HL-60 (cell line): ENCODE measurements at regions not wholly inside any gene's neighbourhood (a gene's known extent, or its start where the extent isn't known, plus 50 kb on each side); places are given as distances from the start of the nearest gene placed in this dataset.
"Not testable (repeated sequence)": the region's sequence is repeated elsewhere in the genome, so short reads cannot be mapped to it uniquely, and the experiment has no call there.

Source experiments
- CTCF ChIP-seq: IDR thresholded peaks from one replicate; pipeline ENCODE4 v1.5.1; 2011; ENCODE audit warnings: low read length, control low read depth, inconsistent platforms; ENCODE audit not compliant: insufficient read depth
- GABPA ChIP-seq: IDR thresholded peaks from 2 replicates; pipeline ENCODE4 v1.6.1; 2012; ENCODE audit warnings: low read depth
- POLR2AphosphoS5 ChIP-seq: IDR thresholded peaks from 2 replicates; pipeline ENCODE4 v1.6.1; 2012; ENCODE audit warnings: low read depth
- TF ChIP-seq, protein P1 (sequence below): IDR thresholded peaks from 2 replicates; pipeline ENCODE4 v1.6.1; 2012; ENCODE audit warnings: low read depth; ENCODE audit not compliant: insufficient replicate concordance

DNA sequence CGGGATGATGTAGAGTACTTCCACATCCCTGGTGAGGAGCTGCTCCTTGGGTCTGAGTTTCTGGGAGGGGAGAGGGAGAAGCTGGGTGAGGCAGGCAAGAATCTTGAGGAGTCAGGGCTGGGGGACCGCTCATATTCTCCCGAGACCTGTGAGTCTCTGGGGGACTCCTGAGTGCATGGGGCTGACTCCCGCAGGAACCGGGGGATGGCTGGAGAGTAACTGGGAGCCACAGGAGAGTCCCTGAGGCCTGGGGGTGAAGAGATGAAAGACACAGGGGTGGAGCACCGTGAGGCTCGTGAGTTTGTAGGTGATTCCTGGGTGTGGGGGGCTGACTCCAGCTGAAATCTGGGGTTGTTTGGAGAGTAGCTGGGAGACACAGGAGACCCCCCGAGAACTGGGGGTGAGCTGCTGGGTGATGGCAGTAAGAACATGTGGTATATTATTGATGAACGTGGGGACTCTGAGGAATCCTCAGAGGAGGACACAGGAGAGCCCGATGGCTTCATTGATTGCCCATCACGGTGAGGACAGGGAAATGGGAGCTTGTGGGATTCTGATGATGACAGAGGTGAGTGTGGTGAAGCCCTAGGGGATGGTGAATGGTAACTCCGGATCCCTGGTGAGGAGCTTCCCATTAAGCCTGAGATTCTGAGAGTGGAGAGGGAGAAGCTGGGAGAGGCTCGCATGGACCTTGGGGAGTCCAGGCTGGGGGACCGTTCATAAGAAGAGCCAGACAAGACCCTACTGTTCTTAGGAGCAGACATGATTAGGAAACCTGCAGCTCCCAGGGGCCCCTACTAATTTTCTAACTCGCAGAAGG is 301.1 kb downstream of the CWH43 start:
- not testable (repeated sequence) for TF ChIP-seq CTCF, POLR2AphosphoS5, GABPA
- TF ChIP-seq, protein P1, sequence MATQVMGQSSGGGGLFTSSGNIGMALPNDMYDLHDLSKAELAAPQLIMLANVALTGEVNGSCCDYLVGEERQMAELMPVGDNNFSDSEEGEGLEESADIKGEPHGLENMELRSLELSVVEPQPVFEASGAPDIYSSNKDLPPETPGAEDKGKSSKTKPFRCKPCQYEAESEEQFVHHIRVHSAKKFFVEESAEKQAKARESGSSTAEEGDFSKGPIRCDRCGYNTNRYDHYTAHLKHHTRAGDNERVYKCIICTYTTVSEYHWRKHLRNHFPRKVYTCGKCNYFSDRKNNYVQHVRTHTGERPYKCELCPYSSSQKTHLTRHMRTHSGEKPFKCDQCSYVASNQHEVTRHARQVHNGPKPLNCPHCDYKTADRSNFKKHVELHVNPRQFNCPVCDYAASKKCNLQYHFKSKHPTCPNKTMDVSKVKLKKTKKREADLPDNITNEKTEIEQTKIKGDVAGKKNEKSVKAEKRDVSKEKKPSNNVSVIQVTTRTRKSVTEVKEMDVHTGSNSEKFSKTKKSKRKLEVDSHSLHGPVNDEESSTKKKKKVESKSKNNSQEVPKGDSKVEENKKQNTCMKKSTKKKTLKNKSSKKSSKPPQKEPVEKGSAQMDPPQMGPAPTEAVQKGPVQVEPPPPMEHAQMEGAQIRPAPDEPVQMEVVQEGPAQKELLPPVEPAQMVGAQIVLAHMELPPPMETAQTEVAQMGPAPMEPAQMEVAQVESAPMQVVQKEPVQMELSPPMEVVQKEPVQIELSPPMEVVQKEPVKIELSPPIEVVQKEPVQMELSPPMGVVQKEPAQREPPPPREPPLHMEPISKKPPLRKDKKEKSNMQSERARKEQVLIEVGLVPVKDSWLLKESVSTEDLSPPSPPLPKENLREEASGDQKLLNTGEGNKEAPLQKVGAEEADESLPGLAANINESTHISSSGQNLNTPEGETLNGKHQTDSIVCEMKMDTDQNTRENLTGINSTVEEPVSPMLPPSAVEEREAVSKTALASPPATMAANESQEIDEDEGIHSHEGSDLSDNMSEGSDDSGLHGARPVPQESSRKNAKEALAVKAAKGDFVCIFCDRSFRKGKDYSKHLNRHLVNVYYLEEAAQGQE, result not testable (repeated sequence)
